Renal pelvis (tissue), 1 donor: ENCODE measurements at regions not wholly inside any gene's neighbourhood (a gene's known extent, or its start where the extent isn't known, plus 50 kb on each side); places are given as distances from the start of the nearest gene placed in this dataset.
A peak's percentile ranks its signal among the peaks of the same experiment; 100 is the strongest.

Source experiments
- DNase-seq: peaks from one replicate; pipeline ENCODE4 v3.0.0-alpha.2; 2013

- DNase-seq: no peak
Observed at GRCh38 chr21:17979763-17980162, 160.6 kb upstream of the C21orf91 start.

GRCh38 chr21:17978895-17979294, 159.7 kb upstream of the C21orf91 start:
- DNase-seq: no peak

GRCh38 chr21:17976691-17977090, 157.5 kb upstream of the C21orf91 start:
- no peak for DNase-seq

GRCh38 chr21:17976139-17976538, 157.0 kb upstream of the C21orf91 start:
- no peak for DNase-seq

DNA sequence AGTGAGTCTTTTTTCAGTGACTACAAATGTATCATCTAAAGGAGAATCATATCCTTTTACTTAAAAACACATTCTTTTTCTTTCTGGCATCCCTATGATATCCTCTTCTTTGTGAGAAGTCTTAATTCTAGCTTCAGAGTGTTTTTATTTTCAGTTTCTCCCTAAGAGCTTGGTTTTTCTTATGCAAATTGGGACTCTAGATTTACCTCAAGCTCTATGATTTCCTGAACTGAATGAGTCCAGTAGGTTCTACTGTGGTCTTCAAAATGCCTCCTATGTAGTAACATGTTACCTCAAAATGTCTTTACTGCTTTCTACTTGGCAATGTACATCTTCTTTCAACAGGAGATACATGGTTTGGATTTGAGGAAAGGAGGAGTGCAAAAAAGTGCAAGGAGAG, 148.2 kb upstream of the C21orf91 start:
- DNase-seq: no peak

GRCh38 chr21:17964716-17965115, 145.6 kb upstream of the C21orf91 start:
- no peak for DNase-seq

- DNase-seq: no peak
Observed at GRCh38 chr21:17964199-17964598, 145.0 kb upstream of the C21orf91 start.

GRCh38 chr21:17950591-17950990, 131.4 kb upstream of the C21orf91 start:
- DNase-seq: no peak

- peak; percentile 44 for DNase-seq
Observed at GRCh38 chr21:17949421-17949820, 130.3 kb upstream of the C21orf91 start.

GRCh38 chr21:17947531-17947930, 128.4 kb upstream of the C21orf91 start:
- DNase-seq: no peak

DNA sequence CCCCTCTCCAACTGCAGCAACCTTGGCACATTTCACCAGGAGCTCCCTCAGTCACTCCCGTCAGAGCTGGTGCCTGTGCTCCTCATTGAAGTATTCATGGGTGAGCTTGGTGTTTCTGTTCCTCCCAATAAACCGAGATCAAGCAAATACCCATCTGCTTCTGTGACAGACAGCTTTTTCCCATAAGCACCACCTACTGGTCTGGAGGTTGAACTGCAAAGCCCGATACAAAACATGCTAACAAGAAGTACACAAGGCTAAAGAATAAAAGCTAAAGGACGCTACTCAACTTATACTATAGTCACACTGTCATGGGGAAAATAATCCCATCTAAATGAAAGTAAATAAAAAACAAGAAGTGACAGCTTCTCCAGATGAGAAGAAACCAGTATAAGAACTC, 111.9 kb upstream of the C21orf91 start:
- DNase-seq: no peak

DNA sequence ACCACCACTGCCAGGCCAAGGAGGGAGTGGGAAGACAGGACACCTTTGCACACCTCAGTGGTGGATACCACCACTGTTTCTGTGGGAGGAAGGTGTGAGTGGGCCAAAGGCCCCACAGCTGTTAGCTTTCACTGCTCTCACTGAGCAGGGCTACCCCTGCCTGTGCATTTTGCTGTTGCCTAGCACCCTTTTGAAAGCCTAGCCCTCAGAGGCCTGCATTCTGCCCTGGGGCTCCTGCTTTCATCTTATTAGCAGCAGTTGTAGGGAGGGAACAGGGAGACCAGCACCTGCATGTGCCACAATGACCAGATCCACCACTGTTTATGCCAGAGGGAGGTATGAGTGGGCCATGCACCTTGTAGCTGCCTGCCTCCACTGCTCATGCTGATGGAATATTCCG, 110.9 kb upstream of the C21orf91 start:
- DNase-seq: no peak

GRCh38 chr21:17929510-17929909, 110.4 kb upstream of the C21orf91 start:
- no peak for DNase-seq

GRCh38 chr21:17925899-17926298, 106.7 kb upstream of the C21orf91 start:
- peak; percentile 40 for DNase-seq

DNA sequence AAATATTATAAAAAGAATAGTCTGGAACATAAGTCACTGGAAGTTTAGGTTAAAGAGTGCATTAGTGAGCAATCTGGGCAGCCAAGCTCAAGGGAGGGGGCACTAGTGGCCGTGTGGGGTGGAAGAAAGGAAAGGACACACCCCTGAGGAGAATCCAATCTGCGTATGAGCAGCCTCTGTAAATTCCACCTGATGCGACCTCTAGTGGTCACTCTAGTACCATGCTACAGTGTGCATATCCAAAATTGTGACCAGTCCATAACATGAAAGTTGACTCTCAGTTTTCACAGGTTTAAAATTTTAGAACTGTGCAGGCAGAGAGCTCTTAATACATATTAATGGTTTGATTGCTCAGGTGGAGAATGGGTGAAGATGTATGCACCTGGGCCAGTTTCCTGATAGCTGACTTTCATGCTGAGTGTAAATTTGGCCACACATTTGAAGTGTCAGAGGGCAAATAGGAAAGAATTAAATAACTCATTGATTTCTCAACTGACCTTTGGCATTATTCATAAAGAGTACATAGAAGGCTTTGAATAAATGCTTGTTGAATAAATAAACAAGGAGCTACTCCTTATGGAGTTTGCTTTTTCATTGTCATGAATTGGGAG, 105.9 kb upstream of the C21orf91 start:
- DNase-seq: peak; percentile 39

DNA sequence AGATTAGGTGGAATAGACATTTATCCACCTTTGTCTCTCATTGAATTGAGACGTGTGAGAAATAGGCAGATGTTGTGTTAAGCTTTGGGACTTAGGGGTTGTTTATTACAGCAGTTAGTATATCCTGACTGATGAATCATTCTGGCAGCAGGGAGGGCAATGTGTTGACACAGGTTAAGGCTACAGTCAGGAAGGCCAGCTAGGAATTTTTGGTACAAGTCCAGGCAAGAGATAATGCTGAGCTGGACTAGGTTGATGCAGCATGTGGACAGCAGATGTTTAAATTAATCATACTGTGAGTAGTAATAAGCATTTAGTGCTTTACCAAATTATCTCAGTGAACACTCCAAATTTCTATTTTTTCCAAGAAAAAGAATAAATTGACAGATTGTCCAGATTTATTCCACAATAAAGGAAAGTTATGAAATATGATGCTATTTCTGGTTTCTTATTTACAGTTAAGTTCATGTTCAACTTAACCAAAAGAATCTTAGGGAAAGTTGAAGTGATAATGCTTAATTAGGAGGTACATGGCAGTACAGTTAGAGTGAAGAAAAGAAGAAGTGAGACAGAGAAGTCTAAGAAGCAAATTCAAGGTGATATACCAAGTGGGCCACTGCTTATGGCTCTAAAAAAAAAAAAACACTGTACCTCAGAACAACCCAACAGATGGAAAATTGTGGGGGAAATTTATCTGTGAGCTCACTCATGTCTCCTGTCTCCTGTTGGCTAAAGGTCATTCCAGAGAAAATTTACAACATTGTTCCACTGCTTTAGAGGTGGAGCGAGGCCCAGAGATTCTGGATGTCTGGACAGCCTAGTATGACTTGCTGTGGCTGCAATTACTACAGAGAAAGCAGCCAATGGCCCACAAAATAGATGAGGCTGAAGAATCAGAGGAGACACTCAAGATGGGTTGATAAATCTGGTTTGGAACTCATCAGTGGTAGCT, 102.7 kb upstream of the C21orf91 start:
- no peak for DNase-seq

- no peak for DNase-seq
Observed at GRCh38 chr21:17915976-17916375, 96.8 kb upstream of the C21orf91 start.

- DNase-seq: no peak
Observed at GRCh38 chr21:17911628-17912027, 92.5 kb upstream of the C21orf91 start.

GRCh38 chr21:17903929-17904639, 84.9 kb upstream of the C21orf91 start:
- no peak for DNase-seq

DNA sequence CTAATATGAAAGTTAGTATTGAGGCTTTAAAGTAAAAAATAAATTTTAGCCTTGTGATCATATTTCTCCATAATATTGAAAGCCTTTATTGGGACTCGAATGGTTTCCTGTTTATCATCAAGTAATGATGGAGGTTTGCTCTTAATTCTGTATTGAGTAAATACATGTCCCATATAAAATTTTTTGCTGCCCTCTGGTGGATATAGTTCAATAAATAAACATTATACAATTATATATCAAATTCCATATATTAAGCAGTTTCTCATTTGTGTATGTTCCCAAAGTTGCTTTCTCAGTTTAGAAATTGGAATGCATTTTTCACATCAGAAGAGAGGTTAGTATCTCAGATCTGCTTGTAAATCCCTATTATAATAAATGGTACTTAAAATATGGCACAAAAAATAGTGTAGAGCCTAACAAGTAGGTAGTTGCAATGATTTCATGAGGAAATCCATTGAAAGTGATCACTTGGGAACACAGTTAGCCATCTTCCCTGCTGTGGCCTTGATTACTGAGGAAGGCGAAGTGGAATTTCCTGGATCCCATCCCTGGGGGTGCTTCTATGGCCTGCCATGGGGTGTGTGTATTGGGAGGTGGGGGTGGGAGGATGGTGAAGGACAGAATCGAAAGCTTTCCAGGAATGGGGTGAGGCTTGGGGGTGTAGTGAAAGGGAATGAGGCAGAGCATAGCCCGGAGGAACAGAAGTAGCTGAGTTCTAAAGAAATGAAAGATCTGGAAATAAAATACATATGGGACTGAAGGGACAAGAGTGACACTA, 84.1 kb upstream of the C21orf91 start:
- no peak for DNase-seq

- no peak for DNase-seq
Observed at GRCh38 chr21:17901458-17902079, 82.4 kb upstream of the C21orf91 start.
